ENCODE measurements at regions not wholly inside any gene's neighbourhood (a gene's known extent, or its start where the extent isn't known, plus 50 kb on each side); places are given as distances from the start of the nearest gene placed in this dataset.

- H3K9me3 Mint-ChIP-seq = peaks cover 2% of the 10 kb centered on the region
- POLR2A ChIA-PET = no interaction called here
Observed at GRCh38 chr21:41689289-41689583, 77.6 kb downstream of the RIPK4 start.

GRCh38 chr21:41687633-41688032 lies 79.2 kb downstream of the RIPK4 start:
- no peak overlapping the region for H3K4me3 Mint-ChIP-seq
- H3K36me3 Mint-ChIP-seq = no peaks in the 10 kb centered on the region
- no peak for DNase-seq
- POLR2A ChIA-PET = no interaction called here
- intact Hi-C loops (cut with micrococcal nuclease) = no loop called here
- H3K27ac Mint-ChIP-seq = no peak overlapping the region
- peaks cover 20% of the 10 kb centered on the region for H3K27me3 Mint-ChIP-seq
- CTCF ChIA-PET = no interaction called here
- no peaks in the 10 kb centered on the region for H3K4me1 Mint-ChIP-seq (ENCODE audit: low read depth)
- H3K9me3 Mint-ChIP-seq = peaks cover 2% of the 10 kb centered on the region

More at GRCh38 chr21:41689289-41689583, 77.6 kb downstream of the RIPK4 start:
- DNase-seq = no peak
- H3K27me3 Mint-ChIP-seq = peaks cover 21% of the 10 kb centered on the region
- no peak overlapping the region for H3K4me3 Mint-ChIP-seq
- no peak overlapping the region for H3K27ac Mint-ChIP-seq
- no peaks in the 10 kb centered on the region for H3K36me3 Mint-ChIP-seq
- CTCF ChIA-PET = no interaction called here
- intact Hi-C loops (cut with micrococcal nuclease) = no loop called here
- no peaks in the 10 kb centered on the region for H3K4me1 Mint-ChIP-seq (ENCODE audit: low read depth)

- H3K4me3 Mint-ChIP-seq = no peak overlapping the region
- peaks cover 2% of the 10 kb centered on the region for H3K9me3 Mint-ChIP-seq
- H3K27me3 Mint-ChIP-seq = peaks cover 20% of the 10 kb centered on the region
- DNase-seq = no peak
- H3K36me3 Mint-ChIP-seq = no peaks in the 10 kb centered on the region
- no peaks in the 10 kb centered on the region for H3K4me1 Mint-ChIP-seq (ENCODE audit: low read depth)
- POLR2A ChIA-PET = no interaction called here
- no peak overlapping the region for H3K27ac Mint-ChIP-seq
- CTCF ChIA-PET = no interaction called here
- intact Hi-C loops (cut with micrococcal nuclease) = no loop called here
Observed at GRCh38 chr21:41686664-41687063, 80.2 kb downstream of the RIPK4 start.

GRCh38 chr21:41685511-41686149 lies 81.2 kb downstream of the RIPK4 start:
- Mint-ChIP-seq H3K4me1 (ENCODE audit: low read depth) (no peaks in the 10 kb centered on the region), H3K27me3 (peaks cover 21% of the 10 kb centered on the region), H3K4me3 (no peak overlapping the region), H3K27ac (no peak overlapping the region), H3K9me3 (peaks cover 2% of the 10 kb centered on the region), H3K36me3 (no peaks in the 10 kb centered on the region)
- ChIA-PET CTCF (no interaction called here), POLR2A (no interaction called here)
- intact Hi-C loops (cut with micrococcal nuclease) = no loop called here
- DNase-seq = no peak

- POLR2A ChIA-PET = no interaction called here
- intact Hi-C loops (cut with micrococcal nuclease) = no loop called here
- CTCF ChIA-PET = no interaction called here
- Mint-ChIP-seq H3K36me3 (no peaks in the 10 kb centered on the region), H3K9me3 (peaks cover 2% of the 10 kb centered on the region), H3K4me3 (no peak overlapping the region), H3K4me1 (ENCODE audit: low read depth) (no peaks in the 10 kb centered on the region), H3K27ac (no peak overlapping the region), H3K27me3 (peaks cover 21% of the 10 kb centered on the region)
- no peak for DNase-seq
Observed at GRCh38 chr21:41684381-41685245, 82.2 kb downstream of the RIPK4 start.

- POLR2A ChIA-PET = no interaction called here
- peaks cover 26% of the 10 kb centered on the region for H3K27me3 Mint-ChIP-seq
- no peaks in the 10 kb centered on the region for H3K4me1 Mint-ChIP-seq (ENCODE audit: low read depth)
- no peak overlapping the region for H3K4me3 Mint-ChIP-seq
- H3K27ac Mint-ChIP-seq = no peak overlapping the region
- H3K9me3 Mint-ChIP-seq = no peaks in the 10 kb centered on the region
- DNase-seq = no peak
- H3K36me3 Mint-ChIP-seq = no peaks in the 10 kb centered on the region
- intact Hi-C loops (cut with micrococcal nuclease) = no loop called here
- CTCF ChIA-PET = no interaction called here
Observed at GRCh38 chr21:41683815-41684214, 83.0 kb downstream of the RIPK4 start.

- POLR2A ChIA-PET = no interaction called here
- H3K4me3 Mint-ChIP-seq = no peak overlapping the region
- intact Hi-C loops (cut with micrococcal nuclease) = no loop called here
Observed at GRCh38 chr21:41682719-41683179, 84.1 kb downstream of the RIPK4 start.

GRCh38 chr21:41681939-41682718 lies 84.7 kb downstream of the RIPK4 start:
- Mint-ChIP-seq H3K4me3 (no peak overlapping the region), H3K27me3 (peaks cover 26% of the 10 kb centered on the region), H3K36me3 (no peaks in the 10 kb centered on the region), H3K9me3 (no peaks in the 10 kb centered on the region), H3K27ac (no peak overlapping the region), H3K4me1 (ENCODE audit: low read depth) (no peaks in the 10 kb centered on the region)
- ChIA-PET CTCF (no interaction called here), POLR2A (no interaction called here)
- DNase-seq = no peak
- intact Hi-C loops (cut with micrococcal nuclease) = no loop called here

More at GRCh38 chr21:41682719-41683179, 84.1 kb downstream of the RIPK4 start:
- Mint-ChIP-seq H3K9me3 (no peaks in the 10 kb centered on the region), H3K36me3 (no peaks in the 10 kb centered on the region), H3K27me3 (peaks cover 26% of the 10 kb centered on the region), H3K27ac (no peak overlapping the region), H3K4me1 (ENCODE audit: low read depth) (no peaks in the 10 kb centered on the region)
- CTCF ChIA-PET = no interaction called here
- DNase-seq = no peak

- ChIA-PET POLR2A (no interaction called here), CTCF (no interaction called here)
- H3K27me3 Mint-ChIP-seq = peaks cover 22% of the 10 kb centered on the region
- no peaks in the 10 kb centered on the region for H3K36me3 Mint-ChIP-seq
- H3K9me3 Mint-ChIP-seq = no peaks in the 10 kb centered on the region
- H3K4me3 Mint-ChIP-seq = no peak overlapping the region
- H3K27ac Mint-ChIP-seq = no peak overlapping the region
- intact Hi-C loops (cut with micrococcal nuclease) = no loop called here
- DNase-seq = no peak
- H3K4me1 Mint-ChIP-seq (ENCODE audit: low read depth) = no peaks in the 10 kb centered on the region
Observed at GRCh38 chr21:41681348-41681801, 85.5 kb downstream of the RIPK4 start.

GRCh38 chr21:41680444-41681347 lies 86.2 kb downstream of the RIPK4 start:
- Mint-ChIP-seq H3K4me1 (ENCODE audit: low read depth) (no peaks in the 10 kb centered on the region), H3K4me3 (no peak overlapping the region), H3K27me3 (peaks cover 22% of the 10 kb centered on the region), H3K9me3 (no peaks in the 10 kb centered on the region), H3K27ac (no peak overlapping the region), H3K36me3 (no peaks in the 10 kb centered on the region)
- DNase-seq = no peak
- intact Hi-C loops (cut with micrococcal nuclease) = no loop called here
- ChIA-PET POLR2A (no interaction called here), CTCF (no interaction called here)

GRCh38 chr21:41678924-41679318 lies 87.9 kb downstream of the RIPK4 start:
- CTCF ChIA-PET = no interaction called here
- peak; percentile 23 for DNase-seq
- Mint-ChIP-seq H3K9me3 (no peaks in the 10 kb centered on the region), H3K4me3 (no peak overlapping the region), H3K36me3 (no peaks in the 10 kb centered on the region), H3K27me3 (peaks cover 17% of the 10 kb centered on the region), H3K4me1 (ENCODE audit: low read depth) (no peaks in the 10 kb centered on the region), H3K27ac (no peak overlapping the region)
- intact Hi-C loops (cut with micrococcal nuclease) = no loop called here
- POLR2A ChIA-PET = no interaction called here

Measured in activated CD4-positive, alpha-beta memory T cell treated with anti-CD3 and anti-CD28 coated beads for 36 hours (primary cell).